Lower leg skin (tissue), 3 donors: ENCODE measurements at regions not wholly inside any gene's neighbourhood (a gene's known extent, or its start where the extent isn't known, plus 50 kb on each side); places are given as distances from the start of the nearest gene placed in this dataset.

Experiments used
- POLR2A ChIP-seq, 2 donors: fragments of 450-650 bp; IDR thresholded peaks; one replicate each; pipeline ENCODE4 v1.6.1; 2016 to 2017; ENCODE audit warnings: antibody characterized with exemption in 2 of 2, mild to moderate bottlenecking in 1 of 2, moderate library complexity in 1 of 2
- TF ChIP-seq, protein P1 (sequence below), 3 donors: fragments of 450-650 bp; IDR thresholded peaks; one replicate each; pipeline ENCODE4 v1.5.1; 2016; ENCODE audit warnings: antibody characterized with exemption in 3 of 3, mild to moderate bottlenecking in 3 of 3, moderate library complexity in 2 of 3

DNA sequence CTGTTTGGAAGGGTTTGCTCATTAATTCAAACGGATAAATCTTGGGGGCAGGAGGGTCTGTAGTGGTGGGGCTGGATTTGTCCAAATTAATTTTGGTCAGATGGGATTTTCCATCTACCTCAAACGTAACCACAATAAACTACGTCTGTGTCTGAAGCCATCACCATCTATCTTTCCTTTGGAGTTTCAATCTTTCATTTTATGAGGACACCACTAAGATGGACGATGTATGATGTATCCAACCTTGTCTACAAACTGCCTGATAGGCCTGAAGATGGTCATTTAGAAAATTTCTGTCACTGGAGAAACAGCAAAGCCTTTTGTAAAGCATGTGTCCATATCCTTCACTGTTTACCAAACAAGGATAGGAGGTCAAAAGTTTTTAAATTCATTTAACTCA lies 138.6 kb upstream of the MARCKS start:
- TF ChIP-seq, protein P1, sequence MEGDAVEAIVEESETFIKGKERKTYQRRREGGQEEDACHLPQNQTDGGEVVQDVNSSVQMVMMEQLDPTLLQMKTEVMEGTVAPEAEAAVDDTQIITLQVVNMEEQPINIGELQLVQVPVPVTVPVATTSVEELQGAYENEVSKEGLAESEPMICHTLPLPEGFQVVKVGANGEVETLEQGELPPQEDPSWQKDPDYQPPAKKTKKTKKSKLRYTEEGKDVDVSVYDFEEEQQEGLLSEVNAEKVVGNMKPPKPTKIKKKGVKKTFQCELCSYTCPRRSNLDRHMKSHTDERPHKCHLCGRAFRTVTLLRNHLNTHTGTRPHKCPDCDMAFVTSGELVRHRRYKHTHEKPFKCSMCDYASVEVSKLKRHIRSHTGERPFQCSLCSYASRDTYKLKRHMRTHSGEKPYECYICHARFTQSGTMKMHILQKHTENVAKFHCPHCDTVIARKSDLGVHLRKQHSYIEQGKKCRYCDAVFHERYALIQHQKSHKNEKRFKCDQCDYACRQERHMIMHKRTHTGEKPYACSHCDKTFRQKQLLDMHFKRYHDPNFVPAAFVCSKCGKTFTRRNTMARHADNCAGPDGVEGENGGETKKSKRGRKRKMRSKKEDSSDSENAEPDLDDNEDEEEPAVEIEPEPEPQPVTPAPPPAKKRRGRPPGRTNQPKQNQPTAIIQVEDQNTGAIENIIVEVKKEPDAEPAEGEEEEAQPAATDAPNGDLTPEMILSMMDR (IDR thresholded peaks at IDR 0.05) = no peak
- TF ChIP-seq POLR2A (IDR thresholded peaks at IDR 0.05) = no peak
